ENCODE measurements at regions not wholly inside any gene's neighbourhood (a gene's known extent, or its start where the extent isn't known, plus 50 kb on each side); places are given as distances from the start of the nearest gene placed in this dataset.

DNA sequence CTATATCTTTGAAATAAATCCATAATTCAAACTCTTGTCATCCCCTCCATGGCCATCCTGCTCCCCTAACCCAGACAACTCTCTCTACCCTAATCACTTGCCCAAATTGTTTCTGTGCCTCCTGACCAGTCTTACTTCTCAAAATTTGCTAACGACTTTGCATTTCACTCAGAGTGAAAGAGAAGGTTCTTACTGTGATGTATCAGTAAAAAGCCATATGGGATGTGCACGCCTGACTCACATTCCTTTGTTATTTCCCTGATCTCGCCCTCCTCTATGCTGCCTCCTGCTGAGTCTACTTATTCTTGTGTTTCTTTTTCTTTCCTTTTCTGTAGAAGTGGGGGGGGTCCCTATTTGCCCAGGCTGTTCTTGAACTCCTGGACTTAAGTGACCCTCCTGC is 487.2 kb upstream of the FRG2C start:
- Histone ChIP-seq H3K4me1 (ENCODE audit: control insufficient read depth, extremely low read depth, insufficient read depth, low read length) (no peaks in the 10 kb centered on the region), H3K36me3 (ENCODE audit: control insufficient read depth, insufficient read depth, low read length) (no peaks in the 10 kb centered on the region), H3K9ac (ENCODE audit: insufficient read depth, low read length) (no peak overlapping the region), H3K9me3 (ENCODE audit: control insufficient read depth, insufficient read depth, low read depth, low read length) (no peaks in the 10 kb centered on the region), H2AFZ (ENCODE audit: low read length) (no peak overlapping the region), H3K27me3 (ENCODE audit: control insufficient read depth, insufficient read depth, low read length) (no peaks in the 10 kb centered on the region), H3K4me3 (replicated peaks in 1 of 4; ENCODE audit: control extremely low read depth in 1 of 4, insufficient read depth in 1 of 4, low read depth in 3 of 4, low read length in 4 of 4) (no peak overlapping the region), H3K27ac (ENCODE audit: insufficient read depth, low read length) (no peak overlapping the region), H4K20me1 (ENCODE audit: control insufficient read depth, extremely low read depth, insufficient read depth, low read length) (no peaks in the 10 kb centered on the region), H3K4me2 (ENCODE audit: extremely low read depth, insufficient read depth, low read length) (no peak overlapping the region), H3K79me2 (ENCODE audit: control insufficient read depth, insufficient read depth, low read length) (no peaks in the 10 kb centered on the region)
- DNase-seq (ENCODE audit: low read depth in 2 of 2): no peak
- TF ChIP-seq CTCF (conservative IDR thresholded peaks at IDR 0.05 in 1 of 2, IDR thresholded peaks at IDR 0.05 in 1 of 2; ENCODE audit: low read depth in 1 of 2, low read length in 2 of 2) (no peak), EZH2 (IDR thresholded peaks at IDR 0.05; ENCODE audit: low read length, missing control alignments) (no peak)

- TF ChIP-seq EZH2 (IDR thresholded peaks at IDR 0.05; ENCODE audit: low read length, missing control alignments) (no peak), CTCF (conservative IDR thresholded peaks at IDR 0.05 in 1 of 2, IDR thresholded peaks at IDR 0.05 in 1 of 2; ENCODE audit: low read depth in 1 of 2, low read length in 2 of 2) (no peak)
- Histone ChIP-seq H4K20me1 (ENCODE audit: control insufficient read depth, extremely low read depth, insufficient read depth, low read length) (no peaks in the 10 kb centered on the region), H3K9ac (ENCODE audit: insufficient read depth, low read length) (no peak overlapping the region), H2AFZ (ENCODE audit: low read length) (no peak overlapping the region), H3K9me3 (ENCODE audit: control insufficient read depth, insufficient read depth, low read depth, low read length) (no peaks in the 10 kb centered on the region), H3K4me2 (ENCODE audit: extremely low read depth, insufficient read depth, low read length) (no peak overlapping the region), H3K27ac (ENCODE audit: insufficient read depth, low read length) (no peak overlapping the region), H3K4me3 (replicated peaks in 1 of 4; ENCODE audit: control extremely low read depth in 1 of 4, insufficient read depth in 1 of 4, low read depth in 3 of 4, low read length in 4 of 4) (no peak overlapping the region), H3K36me3 (ENCODE audit: control insufficient read depth, insufficient read depth, low read length) (no peaks in the 10 kb centered on the region), H3K79me2 (ENCODE audit: control insufficient read depth, insufficient read depth, low read length) (no peaks in the 10 kb centered on the region), H3K27me3 (ENCODE audit: control insufficient read depth, insufficient read depth, low read length) (no peaks in the 10 kb centered on the region), H3K4me1 (ENCODE audit: control insufficient read depth, extremely low read depth, insufficient read depth, low read length) (no peaks in the 10 kb centered on the region)
- DNase-seq (ENCODE audit: low read depth in 2 of 2): no peak
These were observed 483.7 kb upstream of the FRG2C start for GRCh38 chr3:75180235-75180944.

GRCh38 chr3:75180945-75181298 is 483.2 kb upstream of the FRG2C start:
- TF ChIP-seq CTCF (conservative IDR thresholded peaks at IDR 0.05 in 1 of 2, IDR thresholded peaks at IDR 0.05 in 1 of 2; ENCODE audit: low read depth in 1 of 2, low read length in 2 of 2): no peak
- TF ChIP-seq EZH2 (IDR thresholded peaks at IDR 0.05; ENCODE audit: low read length, missing control alignments): no peak
- no peaks in the 10 kb centered on the region for H3K79me2 ChIP-seq (ENCODE audit: control insufficient read depth, insufficient read depth, low read length)
- no peaks in the 10 kb centered on the region for H4K20me1 ChIP-seq (ENCODE audit: control insufficient read depth, extremely low read depth, insufficient read depth, low read length)
- no peak overlapping the region for H3K27ac ChIP-seq (ENCODE audit: insufficient read depth, low read length)
- no peak overlapping the region for H3K4me2 ChIP-seq (ENCODE audit: extremely low read depth, insufficient read depth, low read length)
- no peaks in the 10 kb centered on the region for H3K4me1 ChIP-seq (ENCODE audit: control insufficient read depth, extremely low read depth, insufficient read depth, low read length)
- H3K9me3 ChIP-seq (ENCODE audit: control insufficient read depth, insufficient read depth, low read depth, low read length): no peaks in the 10 kb centered on the region
- H2AFZ ChIP-seq (ENCODE audit: low read length): no peak overlapping the region
- no peaks in the 10 kb centered on the region for H3K27me3 ChIP-seq (ENCODE audit: control insufficient read depth, insufficient read depth, low read length)
- no peaks in the 10 kb centered on the region for H3K36me3 ChIP-seq (ENCODE audit: control insufficient read depth, insufficient read depth, low read length)
- H3K9ac ChIP-seq (ENCODE audit: insufficient read depth, low read length): no peak overlapping the region
- no peak overlapping the region for H3K4me3 ChIP-seq (replicated peaks in 1 of 4; ENCODE audit: control extremely low read depth in 1 of 4, insufficient read depth in 1 of 4, low read depth in 3 of 4, low read length in 4 of 4)
- DNase-seq (ENCODE audit: low read depth in 2 of 2): no peak

Data from fibroblast of lung (primary cell).